Keratinocyte (primary cell): ENCODE measurements at regions not wholly inside any gene's neighbourhood (a gene's known extent, or its start where the extent isn't known, plus 50 kb on each side); places are given as distances from the start of the nearest gene placed in this dataset.

Experiments used
- DNase-seq: peaks from one replicate; pipeline ENCODE4 v3.0.0-alpha.2; 2011; ENCODE audit warnings: low read depth, missing footprints, low spot score
- FAIRE-seq: peaks from 2 replicates; lab custom pipeline; 2011; peaks lifted over from hg19 to GRCh38; lab: Jason Lieb, UNC
- H2AFZ ChIP-seq: 2 replicates; pipeline ENCODE4 v1.6.0; 2012; ENCODE audit warnings: low read length, control low read depth, inconsistent platforms; ENCODE audit not compliant: control insufficient read depth
- H3K27ac ChIP-seq: 2 replicates; pipeline ENCODE4 v1.5.1; 2011; ENCODE audit warnings: low read length; ENCODE audit not compliant: control insufficient read depth, insufficient read depth
- H3K27me3 ChIP-seq: 3 replicates; pipeline ENCODE4 v1.6.0; 2011; ENCODE audit warnings: low read length; ENCODE audit not compliant: control insufficient read depth, insufficient read depth; ENCODE audit errors: extremely low read depth
- H3K36me3 ChIP-seq, 2 experiments: 2 replicates in 1 of 2; 3 replicates in 1 of 2; pipeline ENCODE4 v1.5.1; 2011; ENCODE audit warnings: low read length in 2 of 2, mild to moderate bottlenecking in 1 of 2; ENCODE audit not compliant: control insufficient read depth in 2 of 2, insufficient read depth in 2 of 2; ENCODE audit errors: extremely low read depth in 1 of 2
- H3K4me1 ChIP-seq: 3 replicates; pipeline ENCODE4 v1.5.1; 2011; ENCODE audit warnings: low read length; ENCODE audit not compliant: control insufficient read depth, insufficient read depth; ENCODE audit errors: extremely low read depth
- H3K4me2 ChIP-seq: 3 replicates; pipeline ENCODE4 v1.6.0; 2011; ENCODE audit warnings: low read depth, low read length; ENCODE audit not compliant: control insufficient read depth, insufficient read depth; ENCODE audit errors: extremely low read depth
- H3K4me3 ChIP-seq, 3 experiments: fragments of 200-600 bp in 1 of 3; sonication (generic) in 1 of 3; 2 replicates in 2 of 3; 3 replicates in 1 of 3; pipeline ENCODE4 v1.5.1; 2011 to 2016; ENCODE audit warnings: low read length in 3 of 3, mild to moderate bottlenecking in 3 of 3, control low read depth in 2 of 3, inconsistent platforms in 1 of 3, low read depth in 1 of 3, mixed read lengths in 1 of 3, mixed run types in 1 of 3, moderate library complexity in 1 of 3; ENCODE audit not compliant: control insufficient read depth in 2 of 3, insufficient read depth in 2 of 3; ENCODE audit errors: extremely low read depth in 1 of 3
- H3K79me2 ChIP-seq: 2 replicates; pipeline ENCODE4 v1.6.0; 2012; ENCODE audit warnings: low read length; ENCODE audit not compliant: control insufficient read depth, insufficient read depth
- H3K9ac ChIP-seq: 3 replicates; pipeline ENCODE4 v1.6.0; 2011; ENCODE audit warnings: low read length; ENCODE audit not compliant: control insufficient read depth, insufficient read depth; ENCODE audit errors: extremely low read depth
- H3K9me1 ChIP-seq: 3 replicates; pipeline ENCODE4 v1.6.0; 2011; ENCODE audit warnings: low read length; ENCODE audit not compliant: control insufficient read depth, insufficient read depth; ENCODE audit errors: extremely low read depth
- H3K9me3 ChIP-seq: 2 replicates; pipeline ENCODE4 v1.5.1; 2012; ENCODE audit warnings: low read depth, low read length; ENCODE audit not compliant: control insufficient read depth
- H4K20me1 ChIP-seq: 3 replicates; pipeline ENCODE4 v1.6.0; 2011; ENCODE audit warnings: low read length; ENCODE audit not compliant: control insufficient read depth, insufficient read depth; ENCODE audit errors: extremely low read depth
- CTCF ChIP-seq, 3 experiments: IDR thresholded peaks in 1 of 3; conservative IDR thresholded peaks in 1 of 3; optimal IDR thresholded peaks in 1 of 3; 2 replicates in 2 of 3; 3 replicates in 1 of 3; pipeline versions ENCODE3 to v1.5.1; 2011; ENCODE audit warnings: low read length in 3 of 3, mild to moderate bottlenecking in 3 of 3, moderate library complexity in 2 of 3, control low read depth in 1 of 3, inconsistent platforms in 1 of 3; ENCODE audit not compliant: insufficient read depth in 2 of 3; ENCODE audit errors: extremely low read depth in 1 of 3
- EZH2 ChIP-seq: IDR thresholded peaks from one replicate; pipeline ENCODE4 v1.6.1; 2012; ENCODE audit warnings: inconsistent platforms, mild to moderate bottlenecking, low read length, moderate library complexity
- dilution Hi-C: fragments of 300-500 bp; cut with MboI; formaldehyde crosslinking; loops from one replicate; pipeline ENCODE4 v1.7.0; 2020; ENCODE audit warnings: low sequenced_read_pairs; ENCODE audit not compliant: extremely low pct_ligation_motif_present

GRCh38 chr2:123500346-123500745 is 524.7 kb upstream of the CNTNAP5 start:
- Histone ChIP-seq H4K20me1 (no peaks in the 10 kb centered on the region), H3K4me3 (no peak overlapping the region), H3K79me2 (no peaks in the 10 kb centered on the region), H3K27ac (no peak overlapping the region), H3K9me3 (no peaks in the 10 kb centered on the region), H3K36me3 (no peaks in the 10 kb centered on the region), H3K4me2 (no peak overlapping the region), H3K27me3 (no peaks in the 10 kb centered on the region), H3K9me1 (no peaks in the 10 kb centered on the region), H3K4me1 (no peaks in the 10 kb centered on the region), H3K9ac (no peak overlapping the region), H2AFZ (no peak overlapping the region)
- TF ChIP-seq EZH2 (no peak), CTCF (optimal IDR thresholded peaks at IDR 0.05 in 1 of 3, IDR thresholded peaks at IDR 0.05 in 1 of 3, conservative IDR thresholded peaks at IDR 0.05 in 1 of 3; ENCODE audit: extremely low read depth in 1 of 3, insufficient read depth in 2 of 3, low read length in 3 of 3) (no peak)
- FAIRE-seq (no peak), DNase-seq (no peak)
- dilution Hi-C loops: no loop called here

- H3K27ac ChIP-seq: no peak overlapping the region
- H2AFZ ChIP-seq: no peak overlapping the region
- H3K9me3 ChIP-seq: no peaks in the 10 kb centered on the region
- H3K9ac ChIP-seq: no peak overlapping the region
- no peak for FAIRE-seq
- no peaks in the 10 kb centered on the region for H3K27me3 ChIP-seq
- H3K4me3 ChIP-seq: no peak overlapping the region
- H3K9me1 ChIP-seq: no peaks in the 10 kb centered on the region
- H3K4me2 ChIP-seq: no peak overlapping the region
- DNase-seq: no peak
- dilution Hi-C loops: no loop called here
- no peaks in the 10 kb centered on the region for H3K36me3 ChIP-seq
- no peaks in the 10 kb centered on the region for H3K79me2 ChIP-seq
- TF ChIP-seq EZH2: no peak
- H4K20me1 ChIP-seq: no peaks in the 10 kb centered on the region
- H3K4me1 ChIP-seq: no peaks in the 10 kb centered on the region
Observed at GRCh38 chr2:123500988-123501387, 524.1 kb upstream of the CNTNAP5 start.

GRCh38 chr2:123502931-123503330 is 522.2 kb upstream of the CNTNAP5 start:
- H3K4me3 ChIP-seq: no peak overlapping the region
- H3K4me2 ChIP-seq: no peak overlapping the region
- dilution Hi-C loops: no loop called here
- FAIRE-seq: no peak
- no peaks in the 10 kb centered on the region for H3K79me2 ChIP-seq
- H3K36me3 ChIP-seq: no peaks in the 10 kb centered on the region
- DNase-seq: no peak
- H2AFZ ChIP-seq: no peak overlapping the region
- H3K9me3 ChIP-seq: no peaks in the 10 kb centered on the region
- H4K20me1 ChIP-seq: no peaks in the 10 kb centered on the region
- no peaks in the 10 kb centered on the region for H3K27me3 ChIP-seq
- no peak overlapping the region for H3K27ac ChIP-seq
- TF ChIP-seq CTCF (optimal IDR thresholded peaks at IDR 0.05 in 1 of 3, IDR thresholded peaks at IDR 0.05 in 1 of 3, conservative IDR thresholded peaks at IDR 0.05 in 1 of 3; ENCODE audit: extremely low read depth in 1 of 3, insufficient read depth in 2 of 3, low read length in 3 of 3) (no peak), EZH2 (no peak)
- H3K9ac ChIP-seq: no peak overlapping the region
- H3K4me1 ChIP-seq: no peaks in the 10 kb centered on the region
- no peaks in the 10 kb centered on the region for H3K9me1 ChIP-seq
